ENCODE measurements at regions not wholly inside any gene's neighbourhood (a gene's known extent, or its start where the extent isn't known, plus 50 kb on each side); places are given as distances from the start of the nearest gene placed in this dataset.

GRCh38 chr4:14834382-14834781, 167.9 kb upstream of the CPEB2 start:
- no peak overlapping the region for H3K4me3 ChIP-seq (replicated peaks in 1 of 2; ENCODE audit: low read depth in 2 of 2, low read length in 2 of 2)
- no peak for TF ChIP-seq CTCF (IDR thresholded peaks at IDR 0.05; ENCODE audit: low read depth, low read length)
- no peak for DNase-seq (ENCODE audit: low read depth in 2 of 2)

DNA sequence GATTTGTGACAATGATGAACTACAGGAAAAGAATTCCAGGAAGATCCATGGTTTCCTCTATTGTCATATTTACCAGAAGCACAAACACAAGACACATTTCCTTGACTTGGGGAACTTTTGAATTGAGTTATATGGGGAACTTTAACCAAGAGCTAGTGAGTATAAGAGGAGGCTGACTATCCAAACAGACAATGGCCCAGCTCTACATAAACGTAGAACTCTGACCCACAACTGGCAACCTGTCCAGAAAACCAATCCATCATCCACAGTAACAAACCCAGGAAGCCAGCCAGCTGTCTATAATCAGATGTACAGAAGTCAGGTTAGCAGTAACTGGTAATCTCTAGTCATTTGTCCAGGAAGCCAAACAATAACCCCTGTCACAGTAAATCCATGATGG, 167.0 kb upstream of the CPEB2 start:
- no peak overlapping the region for H3K4me3 ChIP-seq (replicated peaks in 1 of 2; ENCODE audit: low read depth in 2 of 2, low read length in 2 of 2)
- TF ChIP-seq CTCF (IDR thresholded peaks at IDR 0.05; ENCODE audit: low read depth, low read length): no peak
- no peak for DNase-seq (ENCODE audit: low read depth in 2 of 2)

DNA sequence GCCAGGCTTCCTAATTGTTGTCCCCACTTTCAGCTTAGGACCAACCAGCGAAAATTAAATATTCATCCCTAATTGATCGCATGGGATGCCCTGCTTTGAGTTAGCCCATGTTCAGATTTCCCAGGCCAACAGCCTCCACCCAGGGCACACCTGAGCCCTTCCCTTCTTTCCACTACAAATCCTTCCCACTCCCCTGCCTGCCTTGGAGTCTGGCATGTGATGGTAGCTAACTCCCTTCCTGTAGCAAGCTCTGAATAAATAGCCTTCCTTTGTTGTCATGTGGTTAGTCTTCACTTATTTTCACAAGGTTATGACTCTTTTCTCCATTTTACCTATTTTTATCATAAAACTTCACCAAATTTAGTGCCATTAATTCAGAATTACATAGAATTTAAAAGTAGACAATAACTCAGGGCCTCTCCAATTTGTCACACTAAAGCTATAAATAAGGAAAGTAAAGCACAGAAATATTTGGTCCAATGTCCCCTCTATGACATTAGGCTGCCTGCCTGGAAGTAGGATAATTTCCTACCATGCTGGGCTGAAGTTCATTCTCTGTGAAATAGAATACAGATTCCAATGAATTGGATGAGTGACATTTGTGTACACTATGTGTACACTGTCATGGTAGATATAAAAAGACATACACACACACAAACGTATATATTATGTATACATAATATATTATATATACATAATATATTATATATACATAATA, 166.4 kb upstream of the CPEB2 start:
- TF ChIP-seq CTCF (IDR thresholded peaks at IDR 0.05; ENCODE audit: low read depth, low read length): no peak
- DNase-seq (ENCODE audit: low read depth in 2 of 2): no peak

DNA sequence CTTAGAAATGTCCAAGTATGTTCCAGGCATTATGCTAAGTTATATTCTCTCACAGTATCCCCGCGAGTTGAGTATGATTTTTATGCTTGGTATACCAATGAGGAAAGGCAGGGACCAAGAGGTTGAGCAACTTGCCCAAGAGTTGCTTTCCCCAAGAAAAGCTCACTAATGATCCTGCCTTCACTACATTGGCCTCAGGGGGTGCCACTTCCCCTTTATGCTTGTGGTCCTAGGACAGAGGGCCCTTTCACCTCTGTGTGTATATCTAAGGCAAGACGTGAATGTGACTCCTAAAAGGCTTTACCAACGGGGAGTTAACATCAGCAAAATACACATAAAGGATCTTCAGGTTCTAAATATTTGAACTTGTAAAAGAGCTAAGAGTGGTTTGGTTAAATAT, 164.4 kb upstream of the CPEB2 start:
- TF ChIP-seq CTCF (IDR thresholded peaks at IDR 0.05; ENCODE audit: low read depth, low read length): no peak
- no peak overlapping the region for H3K4me3 ChIP-seq (replicated peaks in 1 of 2; ENCODE audit: low read depth in 2 of 2, low read length in 2 of 2)
- no peak for DNase-seq (ENCODE audit: low read depth in 2 of 2)

More for the DNA sequence above, 166.4 kb upstream of the CPEB2 start:
- H3K4me3 ChIP-seq (replicated peaks in 1 of 2; ENCODE audit: low read depth in 2 of 2, low read length in 2 of 2): no peak overlapping the region

DNA sequence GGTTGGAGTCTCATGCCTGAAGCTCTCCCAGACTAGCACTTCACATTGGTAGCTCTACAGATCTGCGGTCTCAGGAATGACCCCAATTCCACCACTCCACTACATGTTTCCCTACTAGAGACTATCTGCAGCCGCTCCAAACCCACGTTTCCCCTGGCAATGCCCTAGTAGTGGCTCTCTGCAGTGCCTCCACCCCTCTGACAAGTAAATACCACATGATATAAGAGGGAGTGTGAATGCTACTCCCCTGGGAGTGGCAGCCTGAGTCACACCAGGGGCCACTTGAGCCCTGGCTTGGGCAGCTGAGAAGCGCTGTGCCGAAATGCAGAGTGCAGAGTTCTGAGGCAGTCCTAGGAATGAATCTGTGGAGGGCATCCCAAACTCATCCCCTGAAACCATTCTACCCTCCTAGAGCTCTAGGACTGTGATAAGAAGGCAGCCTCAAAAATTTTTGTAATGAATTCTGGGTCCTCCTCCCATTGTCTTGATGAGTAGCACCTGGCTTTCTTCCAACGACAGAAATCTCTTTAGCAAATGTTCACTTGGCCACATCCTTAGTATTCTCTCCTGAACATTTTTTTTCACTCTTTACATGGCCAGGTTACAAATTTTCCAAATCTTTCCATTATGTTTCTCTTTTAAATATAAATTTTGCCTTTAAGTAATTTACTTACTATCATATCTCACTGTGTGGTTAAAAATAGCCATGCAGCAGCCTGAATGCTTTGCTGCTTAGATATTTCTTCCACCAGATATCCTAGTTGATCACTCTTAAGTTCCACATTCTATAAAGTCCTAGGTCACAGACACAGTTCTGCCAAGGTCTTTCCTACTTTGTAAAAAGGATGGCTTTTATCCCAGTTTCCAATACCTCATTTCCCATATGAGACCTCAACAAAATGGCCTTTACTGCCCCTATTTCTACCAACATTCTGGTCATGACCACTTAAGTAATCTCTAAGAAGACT, 160.2 kb upstream of the CPEB2 start:
- no peak overlapping the region for H3K4me3 ChIP-seq (replicated peaks in 1 of 2; ENCODE audit: low read depth in 2 of 2, low read length in 2 of 2)
- peak; percentile 41 to 63 for DNase-seq (ENCODE audit: low read depth in 2 of 2)
- TF ChIP-seq CTCF (IDR thresholded peaks at IDR 0.05; ENCODE audit: low read depth, low read length): no peak

DNA sequence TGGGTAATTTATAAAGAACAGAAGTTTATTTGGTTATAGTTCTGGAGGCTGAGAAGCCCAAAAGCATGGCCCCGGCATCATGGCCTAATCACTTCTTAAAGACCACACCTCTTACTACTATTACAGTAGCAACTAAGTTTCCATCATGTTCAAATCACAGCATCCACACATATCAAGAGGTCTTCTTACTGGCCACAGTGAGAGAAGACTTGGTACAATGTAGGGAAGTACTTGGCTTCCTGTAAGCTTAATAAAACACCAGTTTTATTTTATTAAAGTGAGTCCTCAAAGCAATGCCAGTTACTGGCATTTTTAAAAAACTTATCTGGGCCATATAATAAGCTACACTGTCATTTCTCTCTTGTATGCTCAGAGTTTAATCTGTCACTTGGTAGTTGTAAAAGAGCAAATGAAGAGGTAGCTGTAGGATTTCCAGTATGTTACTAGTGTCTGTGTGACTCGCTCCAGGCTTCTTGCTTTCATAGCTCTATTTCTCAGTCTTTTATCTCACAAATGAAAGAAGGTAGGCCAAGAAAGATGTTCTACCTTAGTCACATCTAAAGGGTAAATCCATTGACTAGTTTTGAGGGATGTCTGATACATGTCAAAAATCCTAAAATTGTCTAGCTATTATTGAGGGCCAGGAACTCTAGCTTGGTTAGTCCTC, 159.2 kb upstream of the CPEB2 start:
- no peak for DNase-seq (ENCODE audit: low read depth in 2 of 2)
- TF ChIP-seq CTCF (IDR thresholded peaks at IDR 0.05; ENCODE audit: low read depth, low read length): no peak
- no peak overlapping the region for H3K4me3 ChIP-seq (replicated peaks in 1 of 2; ENCODE audit: low read depth in 2 of 2, low read length in 2 of 2)

Data from cardiac fibroblast (primary cell).